ENCODE measurements at regions not wholly inside any gene's neighbourhood (a gene's known extent, or its start where the extent isn't known, plus 50 kb on each side); places are given as distances from the start of the nearest gene placed in this dataset.

DNA sequence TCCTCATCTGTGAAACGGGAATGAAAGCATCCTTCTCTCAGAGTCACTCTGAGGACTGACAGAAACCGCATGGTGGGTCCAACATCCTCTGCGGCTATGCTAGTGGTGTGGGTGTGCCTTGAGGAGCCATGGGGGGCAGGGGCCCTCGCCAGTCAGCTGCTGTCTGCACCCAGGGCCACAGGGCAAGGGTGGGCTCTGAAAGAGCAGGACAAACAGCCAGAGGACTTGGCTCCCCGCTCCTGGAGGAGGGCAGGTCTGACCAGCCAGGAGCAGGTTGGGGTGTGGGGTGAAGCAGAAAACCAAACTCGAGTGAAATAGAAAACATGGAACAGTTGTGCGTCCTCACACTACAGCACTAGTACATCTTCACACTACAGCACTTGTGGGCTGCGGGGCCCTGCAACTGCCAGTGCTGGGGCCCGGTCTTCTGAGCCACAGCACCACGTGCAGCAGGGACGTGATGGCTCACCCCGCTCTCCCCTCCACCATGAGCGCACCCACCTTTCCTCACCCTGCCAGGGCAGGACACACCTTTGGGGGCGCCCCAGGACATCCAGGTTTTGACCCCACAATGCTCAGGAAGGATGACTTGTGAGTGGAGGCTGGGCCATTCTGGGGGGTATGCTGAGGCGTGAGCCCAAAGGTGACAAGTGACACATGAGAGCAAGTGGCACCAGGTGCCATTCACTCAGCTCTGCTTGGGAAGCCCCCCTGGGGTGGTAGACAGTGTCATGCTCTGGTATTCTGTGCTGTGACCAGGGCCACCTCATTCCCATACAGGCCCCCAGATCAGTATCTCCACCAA, 96.1 kb upstream of the RET start:
- TF ChIP-seq, protein P1, sequence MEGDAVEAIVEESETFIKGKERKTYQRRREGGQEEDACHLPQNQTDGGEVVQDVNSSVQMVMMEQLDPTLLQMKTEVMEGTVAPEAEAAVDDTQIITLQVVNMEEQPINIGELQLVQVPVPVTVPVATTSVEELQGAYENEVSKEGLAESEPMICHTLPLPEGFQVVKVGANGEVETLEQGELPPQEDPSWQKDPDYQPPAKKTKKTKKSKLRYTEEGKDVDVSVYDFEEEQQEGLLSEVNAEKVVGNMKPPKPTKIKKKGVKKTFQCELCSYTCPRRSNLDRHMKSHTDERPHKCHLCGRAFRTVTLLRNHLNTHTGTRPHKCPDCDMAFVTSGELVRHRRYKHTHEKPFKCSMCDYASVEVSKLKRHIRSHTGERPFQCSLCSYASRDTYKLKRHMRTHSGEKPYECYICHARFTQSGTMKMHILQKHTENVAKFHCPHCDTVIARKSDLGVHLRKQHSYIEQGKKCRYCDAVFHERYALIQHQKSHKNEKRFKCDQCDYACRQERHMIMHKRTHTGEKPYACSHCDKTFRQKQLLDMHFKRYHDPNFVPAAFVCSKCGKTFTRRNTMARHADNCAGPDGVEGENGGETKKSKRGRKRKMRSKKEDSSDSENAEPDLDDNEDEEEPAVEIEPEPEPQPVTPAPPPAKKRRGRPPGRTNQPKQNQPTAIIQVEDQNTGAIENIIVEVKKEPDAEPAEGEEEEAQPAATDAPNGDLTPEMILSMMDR (conservative IDR thresholded peaks at IDR 0.05) = no peak
- TF ChIP-seq ZFX (IDR thresholded peaks at IDR 0.05) = no peak
